Epithelial cell of proximal tubule (primary cell): ENCODE measurements at regions not wholly inside any gene's neighbourhood (a gene's known extent, or its start where the extent isn't known, plus 50 kb on each side); places are given as distances from the start of the nearest gene placed in this dataset.

Source experiments
- DNase-seq: peaks from one replicate; pipeline ENCODE4 v3.0.0-alpha.2; 2011; ENCODE audit warnings: low read depth
- H3K4me3 ChIP-seq: 2 replicates; pipeline ENCODE4 v1.5.1; 2011; ENCODE audit warnings: low read depth, mild to moderate bottlenecking, low read length
- CTCF ChIP-seq: conservative IDR thresholded peaks from 2 replicates; pipeline ENCODE4 v1.5.1; 2012; ENCODE audit warnings: low read depth, mild to moderate bottlenecking, low read length

- DNase-seq, result no peak
- H3K4me3 ChIP-seq, result no peak overlapping the region
- TF ChIP-seq CTCF, result no peak
These were observed 100.6 kb upstream of the AJAP1 start for GRCh38 chr1:4553761-4554160.

DNA sequence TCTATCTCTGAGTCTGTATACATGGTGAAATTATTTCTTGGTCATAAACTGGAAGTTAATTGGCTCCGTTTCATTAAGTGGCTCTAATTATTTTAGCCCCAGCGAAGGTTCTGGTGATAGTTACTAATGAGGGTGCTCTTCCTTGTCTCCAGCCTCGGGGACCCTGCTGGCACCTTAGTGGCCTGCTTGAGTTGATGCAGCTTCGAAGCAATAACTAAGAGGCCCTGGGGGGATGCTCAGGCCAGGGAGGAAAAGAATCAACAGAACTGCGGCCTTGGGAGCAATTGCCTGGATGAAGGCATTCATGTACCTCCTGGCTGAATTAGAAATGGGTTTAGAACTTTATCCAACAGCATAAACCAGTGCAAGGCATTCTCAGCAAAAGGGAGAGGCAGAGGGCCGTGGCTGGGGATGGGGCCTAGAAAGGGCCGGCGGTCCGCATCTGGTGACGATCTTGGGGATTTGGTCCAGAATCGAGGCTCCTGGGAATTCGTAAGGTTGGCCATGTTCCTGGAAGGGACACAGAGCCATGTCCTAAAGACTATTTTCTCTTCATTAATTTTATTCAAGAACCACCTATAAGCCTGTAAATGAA lies 100.0 kb upstream of the AJAP1 start:
- TF ChIP-seq CTCF, result no peak
- no peak for DNase-seq
- H3K4me3 ChIP-seq, result no peak overlapping the region

GRCh38 chr1:4557949-4558348 lies 96.5 kb upstream of the AJAP1 start:
- TF ChIP-seq CTCF, result no peak
- DNase-seq, result no peak
- H3K4me3 ChIP-seq, result no peak overlapping the region

- TF ChIP-seq CTCF, result no peak
- no peak for DNase-seq
- H3K4me3 ChIP-seq, result no peak overlapping the region
These were observed 93.2 kb upstream of the AJAP1 start for GRCh38 chr1:4561205-4561604.

DNA sequence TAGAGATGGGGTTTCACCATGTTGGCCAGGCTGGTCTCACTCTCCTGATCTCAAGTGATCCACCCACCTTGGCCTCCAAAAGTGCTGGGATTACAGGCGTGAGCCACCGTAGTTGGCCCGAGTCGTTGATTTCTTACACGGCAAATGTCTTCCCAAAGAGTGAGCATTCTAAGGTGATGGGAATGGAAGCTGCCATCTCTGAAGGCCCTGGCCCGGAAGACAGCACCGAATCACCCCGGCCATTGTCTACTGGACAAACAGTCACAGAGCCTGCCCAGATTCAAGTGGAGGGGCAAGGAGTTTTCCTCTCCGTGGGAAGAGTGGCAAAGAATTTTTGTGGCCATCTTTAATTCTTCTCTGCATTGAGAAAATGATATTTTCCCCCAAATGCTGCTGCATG lies 92.1 kb upstream of the AJAP1 start:
- no peak for DNase-seq
- no peak for TF ChIP-seq CTCF
- no peak overlapping the region for H3K4me3 ChIP-seq

- peak; percentile 30 for TF ChIP-seq CTCF
- DNase-seq, result no peak
These were observed 90.8 kb upstream of the AJAP1 start for GRCh38 chr1:4563586-4563985.

DNA sequence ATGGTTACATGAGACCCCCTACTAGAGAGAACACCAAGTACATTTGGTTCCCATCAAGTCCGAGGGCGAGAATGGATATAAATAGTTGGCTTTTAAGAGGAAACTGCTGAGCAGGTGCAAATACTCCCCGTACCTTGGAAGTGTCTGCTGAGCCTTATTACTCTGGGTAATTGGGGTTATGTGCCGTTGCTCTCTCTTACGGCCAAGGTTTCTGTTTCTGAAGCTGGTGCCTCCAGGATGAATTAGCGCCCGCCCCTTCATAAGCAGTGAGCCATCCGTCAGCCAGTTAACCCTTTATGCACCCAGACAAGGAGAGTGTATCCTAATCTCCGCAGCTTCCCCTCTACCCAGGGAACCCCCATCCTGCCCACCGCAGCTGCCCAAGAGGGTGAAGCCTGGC lies 90.4 kb upstream of the AJAP1 start:
- H3K4me3 ChIP-seq, result peak overlapping the region; percentile 28
- TF ChIP-seq CTCF, result no peak
- DNase-seq, result no peak

More at GRCh38 chr1:4563586-4563985, 90.8 kb upstream of the AJAP1 start:
- no peak overlapping the region for H3K4me3 ChIP-seq
